ENCODE measurements at regions not wholly inside any gene's neighbourhood (a gene's known extent, or its start where the extent isn't known, plus 50 kb on each side); places are given as distances from the start of the nearest gene placed in this dataset.

DNA sequence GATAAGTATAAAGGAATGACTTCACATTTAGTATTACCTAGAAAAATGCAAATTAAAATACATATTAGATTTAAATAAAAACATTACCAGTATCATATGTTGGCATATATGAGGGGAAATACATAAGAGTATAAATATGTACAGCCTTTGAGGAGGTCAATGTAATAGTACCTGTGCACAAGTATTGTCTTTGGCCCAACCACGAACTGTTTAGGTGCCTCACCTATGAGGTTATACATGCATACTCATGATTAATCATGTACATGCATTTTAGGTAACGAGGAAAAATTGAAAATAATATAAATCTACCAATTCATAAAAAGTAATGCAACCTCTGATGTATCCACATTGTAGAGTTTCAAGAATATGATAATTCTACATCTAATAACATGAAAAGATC is 909.8 kb downstream of the METTL15 start:
- TF ChIP-seq ZFP30 (CRISPR knock-in tag; IDR thresholded peaks at IDR 0.05) (no peak), ISL1 (CRISPR knock-in tag; IDR thresholded peaks at IDR 0.05) (no peak), ESRRG (CRISPR knock-in tag; IDR thresholded peaks at IDR 0.05) (no peak), SNAI2 (CRISPR knock-in tag; IDR thresholded peaks at IDR 0.05) (no peak), ZNF565 (CRISPR knock-in tag; conservative IDR thresholded peaks at IDR 0.05; ENCODE audit: low read depth) (no peak), GLIS3 (CRISPR knock-in tag; IDR thresholded peaks at IDR 0.05) (no peak)
- TF ChIP-seq, protein P1, sequence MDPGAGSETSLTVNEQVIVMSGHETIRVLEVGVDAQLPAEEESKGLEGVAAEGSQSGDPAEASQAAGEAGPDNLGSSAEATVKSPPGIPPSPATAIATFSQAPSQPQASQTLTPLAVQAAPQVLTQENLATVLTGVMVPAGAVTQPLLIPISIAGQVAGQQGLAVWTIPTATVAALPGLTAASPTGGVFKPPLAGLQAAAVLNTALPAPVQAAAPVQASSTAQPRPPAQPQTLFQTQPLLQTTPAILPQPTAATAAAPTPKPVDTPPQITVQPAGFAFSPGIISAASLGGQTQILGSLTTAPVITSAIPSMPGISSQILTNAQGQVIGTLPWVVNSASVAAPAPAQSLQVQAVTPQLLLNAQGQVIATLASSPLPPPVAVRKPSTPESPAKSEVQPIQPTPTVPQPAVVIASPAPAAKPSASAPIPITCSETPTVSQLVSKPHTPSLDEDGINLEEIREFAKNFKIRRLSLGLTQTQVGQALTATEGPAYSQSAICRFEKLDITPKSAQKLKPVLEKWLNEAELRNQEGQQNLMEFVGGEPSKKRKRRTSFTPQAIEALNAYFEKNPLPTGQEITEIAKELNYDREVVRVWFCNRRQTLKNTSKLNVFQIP (CRISPR knock-in tag; IDR thresholded peaks at IDR 0.05; ENCODE audit: borderline replicate concordance, low read depth): no peak
- ATAC-seq: no peak

DNA sequence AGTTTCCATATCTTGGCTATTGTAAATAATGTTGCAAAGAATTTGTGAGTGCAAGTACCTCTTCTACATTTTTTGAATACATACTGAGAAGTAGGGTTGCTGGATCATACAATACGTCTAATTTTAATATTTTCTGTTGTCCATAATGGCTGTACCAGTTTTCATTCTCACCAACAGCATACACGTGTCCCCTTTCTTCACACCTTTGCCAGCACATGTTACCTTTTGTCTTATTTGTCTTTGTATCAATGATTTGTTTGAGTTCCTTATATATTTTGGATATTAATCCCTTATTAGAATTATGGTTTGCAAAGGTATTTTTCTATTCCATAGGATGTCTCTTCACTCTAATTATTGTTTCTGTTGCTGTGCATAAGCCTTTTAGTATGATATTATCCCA is 904.3 kb downstream of the METTL15 start:
- TF ChIP-seq, protein P2, sequence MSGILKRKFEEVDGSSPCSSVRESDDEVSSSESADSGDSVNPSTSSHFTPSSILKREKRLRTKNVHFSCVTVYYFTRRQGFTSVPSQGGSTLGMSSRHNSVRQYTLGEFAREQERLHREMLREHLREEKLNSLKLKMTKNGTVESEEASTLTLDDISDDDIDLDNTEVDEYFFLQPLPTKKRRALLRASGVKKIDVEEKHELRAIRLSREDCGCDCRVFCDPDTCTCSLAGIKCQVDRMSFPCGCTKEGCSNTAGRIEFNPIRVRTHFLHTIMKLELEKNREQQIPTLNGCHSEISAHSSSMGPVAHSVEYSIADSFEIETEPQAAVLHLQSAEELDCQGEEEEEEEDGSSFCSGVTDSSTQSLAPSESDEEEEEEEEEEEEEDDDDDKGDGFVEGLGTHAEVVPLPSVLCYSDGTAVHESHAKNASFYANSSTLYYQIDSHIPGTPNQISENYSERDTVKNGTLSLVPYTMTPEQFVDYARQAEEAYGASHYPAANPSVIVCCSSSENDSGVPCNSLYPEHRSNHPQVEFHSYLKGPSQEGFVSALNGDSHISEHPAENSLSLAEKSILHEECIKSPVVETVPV (CRISPR knock-in tag; IDR thresholded peaks at IDR 0.05): no peak
- TF ChIP-seq GLIS3 (CRISPR knock-in tag; IDR thresholded peaks at IDR 0.05) (no peak), CREB5 (CRISPR knock-in tag; IDR thresholded peaks at IDR 0.05; ENCODE audit: low read depth) (no peak), ZNF565 (CRISPR knock-in tag; conservative IDR thresholded peaks at IDR 0.05; ENCODE audit: low read depth) (no peak), ZFP30 (CRISPR knock-in tag; IDR thresholded peaks at IDR 0.05) (no peak), CSDC2 (CRISPR knock-in tag; IDR thresholded peaks at IDR 0.05) (no peak)
- ATAC-seq: no peak

- no peak for TF ChIP-seq RARB (CRISPR knock-in tag; IDR thresholded peaks at IDR 0.05)
- no peak for TF ChIP-seq TCF4 (CRISPR knock-in tag; IDR thresholded peaks at IDR 0.05; ENCODE audit: borderline replicate concordance)
- no peak for TF ChIP-seq TSHZ2 (CRISPR knock-in tag; IDR thresholded peaks at IDR 0.05)
- peak; percentile 57 for ATAC-seq
These were observed 901.2 kb downstream of the METTL15 start for GRCh38 chr11:29009426-29009825.

DNA sequence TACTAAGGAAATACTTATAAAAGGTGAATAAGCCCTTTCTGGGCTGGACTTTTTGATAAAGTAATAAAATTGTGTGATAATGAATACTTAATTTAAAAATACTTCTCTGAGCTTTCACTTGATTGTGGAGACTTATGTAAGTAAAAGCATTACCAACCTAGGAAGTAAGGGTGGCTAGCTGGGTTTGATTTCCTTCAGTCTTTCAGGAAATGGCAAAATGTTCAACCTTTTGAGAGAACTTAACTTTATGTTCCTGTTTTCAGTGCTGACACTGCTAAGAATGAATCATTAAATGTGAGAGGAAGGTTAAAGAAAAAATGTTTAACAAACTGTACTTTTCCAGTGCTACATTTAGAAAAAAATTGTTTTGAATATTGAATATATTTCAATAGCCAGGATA is 900.3 kb downstream of the METTL15 start:
- ATAC-seq: no peak
- TF ChIP-seq ZC3H10 (CRISPR knock-in tag; IDR thresholded peaks at IDR 0.05): no peak
- TF ChIP-seq RARB (CRISPR knock-in tag; IDR thresholded peaks at IDR 0.05): no peak
- TF ChIP-seq GLIS3 (CRISPR knock-in tag; IDR thresholded peaks at IDR 0.05): no peak
- TF ChIP-seq, protein P1 (CRISPR knock-in tag; IDR thresholded peaks at IDR 0.05; ENCODE audit: borderline replicate concordance, low read depth): no peak
- no peak for TF ChIP-seq ESRRG (CRISPR knock-in tag; IDR thresholded peaks at IDR 0.05)
- TF ChIP-seq TOX (CRISPR knock-in tag; IDR thresholded peaks at IDR 0.05; ENCODE audit: borderline replicate concordance): no peak
- TF ChIP-seq TCF4 (CRISPR knock-in tag; IDR thresholded peaks at IDR 0.05; ENCODE audit: borderline replicate concordance): no peak
- no peak for TF ChIP-seq ZNF8 (CRISPR knock-in tag; IDR thresholded peaks at IDR 0.05)
- no peak for TF ChIP-seq BACH2 (CRISPR knock-in tag; IDR thresholded peaks at IDR 0.05; ENCODE audit: borderline replicate concordance)
- no peak for TF ChIP-seq ZFP30 (CRISPR knock-in tag; IDR thresholded peaks at IDR 0.05)
- TF ChIP-seq SNAI2 (CRISPR knock-in tag; IDR thresholded peaks at IDR 0.05): no peak
- TF ChIP-seq ZNF565 (CRISPR knock-in tag; conservative IDR thresholded peaks at IDR 0.05; ENCODE audit: low read depth): no peak
- no peak for TF ChIP-seq OSR1 (CRISPR knock-in tag; IDR thresholded peaks at IDR 0.05)
- no peak for TF ChIP-seq PATZ1 (CRISPR knock-in tag; IDR thresholded peaks at IDR 0.05; ENCODE audit: borderline replicate concordance)
- TF ChIP-seq, protein P2 (CRISPR knock-in tag; IDR thresholded peaks at IDR 0.05): no peak
- no peak for TF ChIP-seq CREB5 (CRISPR knock-in tag; IDR thresholded peaks at IDR 0.05; ENCODE audit: low read depth)
